DOHH2 (cell line): ENCODE measurements at regions not wholly inside any gene's neighbourhood (a gene's known extent, or its start where the extent isn't known, plus 50 kb on each side); places are given as distances from the start of the nearest gene placed in this dataset.

Experiments
- CTCF ChIP-seq: fragments of 200-600 bp; sonication (generic); IDR thresholded peaks from one replicate; pipeline ENCODE4 v1.5.1; 2014; ENCODE audit warnings: antibody characterized with exemption, mild to moderate bottlenecking, low read depth, low read length; ENCODE audit not compliant: poor library complexity, severe bottlenecking
- EZH2phosphoT487 ChIP-seq: fragments of 200-600 bp; sonication (generic); IDR thresholded peaks from 2 replicates; pipeline ENCODE4 v1.6.1; 2017; ENCODE audit warnings: borderline replicate concordance, mild to moderate bottlenecking, antibody characterized with exemption, low read length, moderate library complexity, mixed read lengths

- TF ChIP-seq CTCF: no peak
- no peak for TF ChIP-seq EZH2phosphoT487
These were observed 194.0 kb upstream of the AHR start for GRCh38 chr7:17104419-17104818.
